Left ventricle myocardium inferior (tissue), 1 donor: ENCODE measurements at regions not wholly inside any gene's neighbourhood (a gene's known extent, or its start where the extent isn't known, plus 50 kb on each side); places are given as distances from the start of the nearest gene placed in this dataset.
"Not testable (repeated sequence)": the region's sequence is repeated elsewhere in the genome, so short reads cannot be mapped to it uniquely, and the experiment has no call there.

ENCODE experiments used
- DNase-seq: peaks from one replicate; pipeline ENCODE4 v3.0.0-alpha.2; 2020
- H3K27ac ChIP-seq: fragments of 200-600 bp; replicated peaks from 2 replicates; pipeline ENCODE4 v1.8.0; 2021
- H3K27me3 ChIP-seq: fragments of 200-600 bp; 2 replicates; pipeline ENCODE4 v1.8.0; 2021; ENCODE audit warnings: low read depth
- H3K36me3 ChIP-seq: fragments of 200-600 bp; 2 replicates; pipeline ENCODE4 v1.8.0; 2021
- H3K4me1 ChIP-seq: fragments of 200-600 bp; 2 replicates; pipeline ENCODE4 v1.8.0; 2021
- H3K4me3 ChIP-seq: fragments of 200-600 bp; 2 replicates; pipeline ENCODE4 v1.8.0; 2021; ENCODE audit warnings: mild to moderate bottlenecking, moderate library complexity
- H3K9me3 ChIP-seq: fragments of 200-600 bp; replicated peaks from 2 replicates; pipeline ENCODE4 v1.8.0; 2021
- CTCF ChIP-seq: fragments of 200-600 bp; IDR thresholded peaks from 2 replicates; pipeline ENCODE4 v1.8.0; 2021; ENCODE audit warnings: antibody characterized with exemption, mild to moderate bottlenecking, borderline replicate concordance
- intact Hi-C: fragments of 100-400 bp; cut with micrococcal nuclease; formaldehyde crosslinking; loops from one replicate; pipeline ENCODE4 v1.11.0; 2022
- donor health status: DM: no; HTN: yes; CAD: no; lungs with severe emphysema.

- Histone ChIP-seq H3K4me3 (no peak overlapping the region), H3K9me3 (no peaks in the 10 kb centered on the region), H3K27ac (no peak overlapping the region), H3K27me3 (no peaks in the 10 kb centered on the region), H3K36me3 (no peaks in the 10 kb centered on the region), H3K4me1 (no peaks in the 10 kb centered on the region)
- intact Hi-C loops: no loop called here
- DNase-seq: no peak
- TF ChIP-seq CTCF: no peak
These were observed 170.7 kb upstream of the SMARCAD1 start for GRCh38 chr4:94036964-94037363.

- no peak overlapping the region for H3K4me3 ChIP-seq
- no peak overlapping the region for H3K27ac ChIP-seq
- DNase-seq: no peak
- TF ChIP-seq CTCF: no peak
- H3K36me3 ChIP-seq: no peaks in the 10 kb centered on the region
- H3K9me3 ChIP-seq: no peaks in the 10 kb centered on the region
- H3K4me1 ChIP-seq: no peaks in the 10 kb centered on the region
- intact Hi-C loops: no loop called here
- H3K27me3 ChIP-seq: no peaks in the 10 kb centered on the region
These were observed 169.5 kb upstream of the SMARCAD1 start for GRCh38 chr4:94038195-94038594.

- TF ChIP-seq CTCF: no peak
- no peak for DNase-seq
- intact Hi-C loops: no loop called here
These were observed 168.4 kb upstream of the SMARCAD1 start for GRCh38 chr4:94039226-94039625.

GRCh38 chr4:94044471-94044870, 163.2 kb upstream of the SMARCAD1 start:
- DNase-seq, H3K27me3 ChIP-seq, H3K27ac ChIP-seq, H3K4me1 ChIP-seq, H3K36me3 ChIP-seq, intact Hi-C loops, H3K4me3 ChIP-seq: not testable (repeated sequence)
- peaks cover 34% of the 10 kb centered on the region for H3K9me3 ChIP-seq

More at GRCh38 chr4:94039226-94039625, 168.4 kb upstream of the SMARCAD1 start:
- no peaks in the 10 kb centered on the region for H3K27me3 ChIP-seq
- H3K27ac ChIP-seq: no peak overlapping the region
- H3K4me1 ChIP-seq: no peaks in the 10 kb centered on the region
- no peaks in the 10 kb centered on the region for H3K36me3 ChIP-seq
- no peaks in the 10 kb centered on the region for H3K9me3 ChIP-seq
- no peak overlapping the region for H3K4me3 ChIP-seq

- TF ChIP-seq CTCF: no peak
- Histone ChIP-seq H3K4me1 (no peaks in the 10 kb centered on the region), H3K27ac (no peak overlapping the region), H3K9me3 (no peaks in the 10 kb centered on the region), H3K27me3 (no peaks in the 10 kb centered on the region), H3K36me3 (no peaks in the 10 kb centered on the region), H3K4me3 (no peak overlapping the region)
- no peak for DNase-seq
- intact Hi-C loops: no loop called here
These were observed 144.6 kb upstream of the SMARCAD1 start for GRCh38 chr4:94063084-94063483.

- Histone ChIP-seq H3K27ac (no peak overlapping the region), H3K36me3 (no peaks in the 10 kb centered on the region), H3K4me1 (no peaks in the 10 kb centered on the region), H3K9me3 (no peaks in the 10 kb centered on the region), H3K27me3 (no peaks in the 10 kb centered on the region), H3K4me3 (no peak overlapping the region)
- intact Hi-C loops: no loop called here
- TF ChIP-seq CTCF: no peak
- no peak for DNase-seq
These were observed 138.6 kb upstream of the SMARCAD1 start for GRCh38 chr4:94068753-94069719.
